ENCODE measurements at regions not wholly inside any gene's neighbourhood (a gene's known extent, or its start where the extent isn't known, plus 50 kb on each side); places are given as distances from the start of the nearest gene placed in this dataset.

GRCh38 chr13:109647053-109647452, 139.3 kb downstream of the IRS2 start:
- intact Hi-C loops (cut with micrococcal nuclease; ENCODE audit: unreplicated experiment) = no loop called here
- Histone ChIP-seq H2AFZ (ENCODE audit: control insufficient read depth, low read depth, low read length) (no peak overlapping the region), H4K20me1 (ENCODE audit: control insufficient read depth, insufficient read depth) (no peaks in the 10 kb centered on the region), H3K4me3 (no peak overlapping the region), H3K9ac (ENCODE audit: control insufficient read depth, insufficient read depth, low read length) (no peak overlapping the region), H3K79me2 (ENCODE audit: control insufficient read depth, insufficient read depth, low read length) (no peaks in the 10 kb centered on the region), H3K4me1 (ENCODE audit: control insufficient read depth, insufficient read depth, low read length) (no peaks in the 10 kb centered on the region), H3K27me3 (replicated peaks in 1 of 2; ENCODE audit: control insufficient read depth in 2 of 2, insufficient read depth in 2 of 2, low read length in 1 of 2) (no peaks in the 10 kb centered on the region), H3K9me3 (replicated peaks; ENCODE audit: control insufficient read depth, insufficient read depth, low read length) (no peaks in the 10 kb centered on the region), H3K4me2 (ENCODE audit: control insufficient read depth, insufficient read depth) (no peak overlapping the region), H3K27ac (ENCODE audit: control insufficient read depth, insufficient read depth) (no peak overlapping the region), H3K36me3 (ENCODE audit: control insufficient read depth in 2 of 2, insufficient read depth in 2 of 2, low read length in 1 of 2) (no peaks in the 10 kb centered on the region)
- RAD21 ChIA-PET (ENCODE audit: unreplicated experiment) = no interaction called here
- POLR2A ChIA-PET = no interaction called here
- WGBS (ENCODE audit: insufficient coverage, insufficient replicate concordance, low lambda C conversion rate, missing lambda C conversion rate) = 61% methylated on average over 5 of the region's 5 CpGs
- no TSS peak for BruUV-seq (replicated peaks)
- in situ Hi-C loops (cut with MboI) = no loop called here
- DNase-seq (ENCODE audit: low read depth, low spot score) (no peak), ATAC-seq (no peak), FAIRE-seq (no peak)
- SMC1A ChIA-PET (ENCODE audit: uncharacterized antibody, unreplicated experiment) = no interaction called here
- TF ChIP-seq POU2F2 (IDR thresholded peaks at IDR 0.05; ENCODE audit: borderline replicate concordance, low read depth, low read length) = no peak
- TF ChIP-seq NFYB (IDR thresholded peaks at IDR 0.05; ENCODE audit: insufficient read depth, low read depth, low read length) = no peak
- no peak for TF ChIP-seq RELA (IDR thresholded peaks at IDR 0.05; ENCODE audit: borderline replicate concordance, partially characterized antibody)
- no peak for TF ChIP-seq CUX1 (IDR thresholded peaks at IDR 0.05; ENCODE audit: insufficient replicate concordance, low read depth, low read length)
- no peak for TF ChIP-seq YBX1 (IDR thresholded peaks at IDR 0.05)
- TF ChIP-seq BCL11A (IDR thresholded peaks at IDR 0.05; ENCODE audit: low read depth, low read length) = no peak
- no peak for TF ChIP-seq EGR1 (IDR thresholded peaks at IDR 0.05; ENCODE audit: borderline replicate concordance in 1 of 2, low read depth in 2 of 2, low read length in 2 of 2)
- no peak for TF ChIP-seq ETV6 (conservative IDR thresholded peaks at IDR 0.05 in 1 of 2, IDR thresholded peaks at IDR 0.05 in 1 of 2; ENCODE audit: borderline replicate concordance in 1 of 2, low read depth in 1 of 2)
- no peak for TF ChIP-seq MTA2 (IDR thresholded peaks at IDR 0.05; ENCODE audit: low read depth)
- no peak for TF ChIP-seq TCF7 (IDR thresholded peaks at IDR 0.05; ENCODE audit: borderline replicate concordance)
- no peak for TF ChIP-seq ATF2 (IDR thresholded peaks at IDR 0.05; ENCODE audit: low read length)
- TF ChIP-seq SIX5 (IDR thresholded peaks at IDR 0.05; ENCODE audit: low read depth, low read length, severe bottlenecking) = no peak
- no peak for TF ChIP-seq ZNF217 (IDR thresholded peaks at IDR 0.05)
- TF ChIP-seq MAX (IDR thresholded peaks at IDR 0.05; ENCODE audit: low read depth, low read length) = no peak
- no peak for TF ChIP-seq EP300 (IDR thresholded peaks at IDR 0.05; ENCODE audit: borderline replicate concordance in 1 of 2, control insufficient read depth in 1 of 2, low read depth in 2 of 2, low read length in 2 of 2)
- TF ChIP-seq JUND (IDR thresholded peaks at IDR 0.05; ENCODE audit: low read depth, low read length) = no peak
- CTCF ChIA-PET = interaction anchor here (0.6 kb wide), 1 partner anchor 37 kb away, joined by 3 read pairs; no protein-coding TSS in a partner anchor

Data from GM12878 (cell line).